Upper lobe of right lung (tissue), 1 donor: ENCODE measurements at regions not wholly inside any gene's neighbourhood (a gene's known extent, or its start where the extent isn't known, plus 50 kb on each side); places are given as distances from the start of the nearest gene placed in this dataset.

Experiments used
- ATAC-seq: fragments of 200-7000 bp; cut with Tn5 transposase; one replicate; pipeline ENCODE4 v1.9.1; 2020; ENCODE audit warnings: mild to moderate bottlenecking, moderate library complexity
- DNase-seq: peaks from one replicate; pipeline ENCODE4 v3.0.0-alpha.2; 2020
- H3K27ac ChIP-seq: fragments of 200-600 bp; one replicate; pipeline ENCODE4 v1.8.0; 2022
- H3K27me3 ChIP-seq: fragments of 200-600 bp; one replicate; pipeline ENCODE4 v1.8.0; 2022; ENCODE audit warnings: mild to moderate bottlenecking
- H3K36me3 ChIP-seq: fragments of 200-600 bp; one replicate; pipeline ENCODE4 v1.8.0; 2022
- H3K4me1 ChIP-seq: fragments of 200-600 bp; one replicate; pipeline ENCODE4 v1.8.0; 2022
- H3K4me3 ChIP-seq: fragments of 200-600 bp; one replicate; pipeline ENCODE4 v1.8.0; 2022; ENCODE audit warnings: mild to moderate bottlenecking
- H3K9me3 ChIP-seq: fragments of 200-600 bp; one replicate; pipeline ENCODE4 v1.8.0; 2022
- intact Hi-C: fragments of 100-400 bp; cut with DNase I; formaldehyde crosslinking; loops from one replicate; pipeline ENCODE4 v1.11.0; 2022
- TF ChIP-seq, protein P1 (sequence below): fragments of 200-600 bp; IDR thresholded peaks from one replicate; pipeline ENCODE4 v1.8.0; 2022; ENCODE audit warnings: antibody characterized with exemption
- donor health status: DM: no; HTN: yes; CAD: no; lungs with severe emphysema.

DNA sequence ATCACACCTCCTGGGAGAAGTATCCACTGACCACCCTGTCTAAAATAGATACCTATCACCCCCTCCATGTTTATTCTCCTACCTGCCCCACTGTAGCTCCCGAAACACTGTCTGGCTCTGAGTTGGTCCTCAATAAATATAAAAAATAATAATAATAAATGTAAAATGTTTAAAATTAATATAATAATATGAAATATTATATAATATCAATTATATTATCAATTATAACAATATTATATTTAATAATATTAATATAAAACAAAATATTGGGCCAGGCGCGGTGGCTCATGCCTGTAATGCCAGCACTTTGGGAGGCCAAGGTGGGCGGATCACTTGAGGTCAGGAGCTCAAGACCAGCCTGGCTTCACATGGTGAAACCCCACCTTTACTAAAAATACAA is 52.3 kb upstream of the TIAM1 start:
- H3K27me3 ChIP-seq, result no peaks in the 10 kb centered on the region
- TF ChIP-seq, protein P1, sequence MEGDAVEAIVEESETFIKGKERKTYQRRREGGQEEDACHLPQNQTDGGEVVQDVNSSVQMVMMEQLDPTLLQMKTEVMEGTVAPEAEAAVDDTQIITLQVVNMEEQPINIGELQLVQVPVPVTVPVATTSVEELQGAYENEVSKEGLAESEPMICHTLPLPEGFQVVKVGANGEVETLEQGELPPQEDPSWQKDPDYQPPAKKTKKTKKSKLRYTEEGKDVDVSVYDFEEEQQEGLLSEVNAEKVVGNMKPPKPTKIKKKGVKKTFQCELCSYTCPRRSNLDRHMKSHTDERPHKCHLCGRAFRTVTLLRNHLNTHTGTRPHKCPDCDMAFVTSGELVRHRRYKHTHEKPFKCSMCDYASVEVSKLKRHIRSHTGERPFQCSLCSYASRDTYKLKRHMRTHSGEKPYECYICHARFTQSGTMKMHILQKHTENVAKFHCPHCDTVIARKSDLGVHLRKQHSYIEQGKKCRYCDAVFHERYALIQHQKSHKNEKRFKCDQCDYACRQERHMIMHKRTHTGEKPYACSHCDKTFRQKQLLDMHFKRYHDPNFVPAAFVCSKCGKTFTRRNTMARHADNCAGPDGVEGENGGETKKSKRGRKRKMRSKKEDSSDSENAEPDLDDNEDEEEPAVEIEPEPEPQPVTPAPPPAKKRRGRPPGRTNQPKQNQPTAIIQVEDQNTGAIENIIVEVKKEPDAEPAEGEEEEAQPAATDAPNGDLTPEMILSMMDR, result no peak
- no peak overlapping the region for H3K4me3 ChIP-seq
- no peak for ATAC-seq
- no peak for DNase-seq
- peaks cover 3% of the 10 kb centered on the region for H3K4me1 ChIP-seq
- no peak overlapping the region for H3K27ac ChIP-seq
- H3K9me3 ChIP-seq, result no peaks in the 10 kb centered on the region
- intact Hi-C loops, result no loop called here
- no peaks in the 10 kb centered on the region for H3K36me3 ChIP-seq

DNA sequence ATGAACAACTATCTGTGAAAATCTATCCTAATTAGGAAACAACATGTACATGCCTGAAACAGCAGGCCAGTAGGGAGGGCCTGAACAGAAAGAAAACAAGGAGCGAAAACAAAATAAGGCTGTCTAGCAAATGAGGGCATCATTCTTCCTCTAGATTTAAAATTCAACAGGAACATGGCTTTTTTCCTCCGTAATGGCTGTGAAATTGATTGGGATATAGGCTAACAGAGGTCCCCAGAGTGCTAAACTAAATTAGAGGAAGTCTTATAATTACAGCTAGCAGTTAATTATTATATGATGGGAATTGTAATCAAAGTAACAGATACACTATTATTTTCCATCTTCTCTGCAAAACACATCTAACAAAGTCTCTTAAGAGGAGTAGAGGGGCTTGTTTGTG is 51.7 kb upstream of the TIAM1 start:
- Histone ChIP-seq H3K27me3 (no peaks in the 10 kb centered on the region), H3K27ac (no peak overlapping the region), H3K4me3 (no peak overlapping the region), H3K36me3 (no peaks in the 10 kb centered on the region), H3K9me3 (no peaks in the 10 kb centered on the region), H3K4me1 (peaks cover 3% of the 10 kb centered on the region)
- ATAC-seq, result no peak
- intact Hi-C loops, result no loop called here
- DNase-seq, result no peak
- TF ChIP-seq, protein P1, result no peak

DNA sequence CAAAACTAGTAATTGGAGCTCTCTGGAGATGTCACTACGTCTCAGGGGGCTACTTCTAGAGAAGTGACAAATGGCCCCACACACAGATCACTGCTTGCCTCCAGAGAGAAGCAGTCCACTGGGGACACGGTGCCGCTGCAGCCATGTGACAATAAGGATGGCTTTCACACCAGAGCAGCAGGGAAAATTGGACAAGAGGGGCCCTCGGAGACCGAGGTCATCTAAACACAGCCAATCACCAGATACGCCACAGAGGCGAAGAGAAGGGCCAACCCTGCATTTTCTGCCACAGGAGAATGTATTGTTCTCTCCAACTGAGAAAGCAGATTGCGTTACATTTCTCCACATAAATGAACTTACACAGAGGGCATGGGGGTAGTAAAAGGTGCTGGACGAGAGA is 51.2 kb upstream of the TIAM1 start:
- Histone ChIP-seq H3K4me1 (peaks cover 3% of the 10 kb centered on the region), H3K27me3 (no peaks in the 10 kb centered on the region), H3K36me3 (no peaks in the 10 kb centered on the region), H3K4me3 (no peak overlapping the region), H3K27ac (no peak overlapping the region), H3K9me3 (no peaks in the 10 kb centered on the region)
- TF ChIP-seq, protein P1, result no peak
- DNase-seq (no peak), ATAC-seq (no peak)
- intact Hi-C loops, result no loop called here

DNA sequence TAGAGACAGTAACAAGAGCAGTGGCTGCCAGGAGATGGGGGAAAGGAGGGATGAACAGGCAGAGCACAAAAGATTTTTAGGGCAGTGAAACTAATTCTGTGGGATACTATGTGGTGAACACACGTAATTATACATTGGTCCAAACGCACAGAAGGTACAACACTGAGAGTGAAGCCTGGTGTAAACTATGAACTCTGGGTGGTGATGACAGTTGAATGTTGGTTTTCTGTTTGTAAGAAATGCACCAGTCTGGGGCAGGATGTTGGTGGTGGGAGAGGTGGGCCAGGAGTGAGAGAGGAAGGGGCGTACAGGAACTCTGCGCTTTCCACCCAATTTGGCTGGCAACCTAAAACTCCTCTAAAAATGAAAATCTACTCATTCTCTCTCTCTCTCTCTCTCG is 50.2 kb upstream of the TIAM1 start:
- ATAC-seq, result no peak
- intact Hi-C loops, result no loop called here
- no peak for DNase-seq
- Histone ChIP-seq H3K27me3 (no peaks in the 10 kb centered on the region), H3K4me3 (no peak overlapping the region), H3K36me3 (no peaks in the 10 kb centered on the region), H3K4me1 (peaks cover 3% of the 10 kb centered on the region), H3K27ac (no peak overlapping the region), H3K9me3 (no peaks in the 10 kb centered on the region)
- TF ChIP-seq, protein P1, result no peak
